HG02610 (cell line): ENCODE measurements at regions not wholly inside any gene's neighbourhood (a gene's known extent, or its start where the extent isn't known, plus 50 kb on each side); places are given as distances from the start of the nearest gene placed in this dataset.
"Not testable (repeated sequence)": the region's sequence is repeated elsewhere in the genome, so short reads cannot be mapped to it uniquely, and the experiment has no call there.

ENCODE experiments used
- ATAC-seq: cut with Tn5 transposase; IDR thresholded peaks from one replicate; pipeline ENCODE4 v1.9.1; 2021; ENCODE audit warnings: mild to moderate bottlenecking, moderate library complexity; ENCODE audit not compliant: unreplicated experiment

DNA sequence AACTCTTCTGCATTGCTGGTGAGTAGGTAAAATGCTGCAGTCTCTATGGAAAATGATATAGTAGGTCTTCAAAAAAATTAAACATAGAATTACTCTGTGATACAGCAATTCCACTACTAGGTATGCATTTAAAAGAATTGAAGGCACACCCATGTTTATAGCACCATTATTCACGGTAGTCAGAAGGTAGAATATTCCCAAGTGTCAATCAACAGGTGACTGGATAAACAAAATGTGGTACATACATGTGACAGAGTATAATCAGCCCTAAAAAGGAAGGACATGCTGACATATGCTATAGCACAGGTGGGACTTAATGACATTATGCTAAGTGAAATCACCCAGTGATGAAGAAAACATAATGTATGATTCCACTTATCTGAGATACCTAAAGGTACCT lies 123.3 kb downstream of the CCER1 start:
- ATAC-seq: no peak

DNA sequence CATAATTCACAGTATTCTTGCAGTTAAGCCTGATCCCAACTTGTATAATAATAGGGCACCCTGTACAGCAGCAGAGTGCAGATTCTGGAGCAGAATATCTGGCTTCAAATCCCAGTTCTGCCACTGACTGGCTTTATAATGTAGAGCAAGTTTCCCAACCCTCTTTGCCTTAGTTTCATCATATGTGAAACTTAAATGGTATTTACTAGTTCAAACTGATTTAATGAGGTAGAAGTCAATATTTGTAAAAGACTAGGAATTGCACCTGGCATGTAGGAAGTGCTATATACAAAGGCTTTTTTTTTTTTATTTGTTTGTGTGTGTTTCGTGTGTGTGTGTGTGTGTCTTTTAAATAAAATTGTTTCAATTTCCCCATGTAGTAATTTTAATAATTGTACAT lies 125.9 kb downstream of the CCER1 start:
- ATAC-seq: no peak

DNA sequence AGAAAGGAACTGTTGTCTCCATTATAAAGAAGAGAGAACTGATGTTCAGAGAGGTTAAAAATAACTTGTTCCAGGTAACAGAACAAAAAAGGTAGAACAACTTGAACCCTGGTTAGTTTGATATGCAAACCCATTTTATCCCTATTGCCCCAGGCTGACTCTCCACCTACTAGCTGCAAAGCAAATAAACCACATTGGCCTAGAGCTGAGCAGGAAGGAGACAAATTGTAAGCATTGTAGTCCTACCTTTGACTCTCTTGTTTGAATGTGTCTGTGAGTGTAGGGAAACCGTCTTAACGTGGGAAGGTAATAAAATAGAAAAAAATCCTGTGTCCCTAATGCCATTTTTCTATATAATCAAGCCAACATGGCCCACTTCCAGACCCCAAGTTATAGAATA lies 126.4 kb downstream of the CCER1 start:
- no peak for ATAC-seq

DNA sequence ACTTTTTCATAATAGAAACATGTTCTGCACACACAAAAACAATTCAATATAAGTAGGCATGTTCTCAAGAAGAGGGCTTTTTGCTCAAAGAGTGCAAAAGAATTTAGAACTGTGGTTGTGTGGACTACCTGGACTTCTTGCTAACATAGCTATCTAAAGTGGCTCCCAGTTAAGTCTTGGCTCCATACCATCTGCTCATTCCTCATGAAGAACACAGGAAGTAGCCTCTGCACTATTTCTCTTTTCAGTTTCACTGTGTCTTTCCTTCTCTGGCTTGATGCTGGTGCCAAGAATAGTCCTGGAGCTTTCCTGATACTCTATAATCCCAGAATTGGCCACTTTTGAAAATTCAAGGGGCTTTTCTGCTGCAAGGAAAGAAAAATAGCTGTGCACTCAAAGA lies 127.4 kb downstream of the CCER1 start:
- no peak for ATAC-seq

DNA sequence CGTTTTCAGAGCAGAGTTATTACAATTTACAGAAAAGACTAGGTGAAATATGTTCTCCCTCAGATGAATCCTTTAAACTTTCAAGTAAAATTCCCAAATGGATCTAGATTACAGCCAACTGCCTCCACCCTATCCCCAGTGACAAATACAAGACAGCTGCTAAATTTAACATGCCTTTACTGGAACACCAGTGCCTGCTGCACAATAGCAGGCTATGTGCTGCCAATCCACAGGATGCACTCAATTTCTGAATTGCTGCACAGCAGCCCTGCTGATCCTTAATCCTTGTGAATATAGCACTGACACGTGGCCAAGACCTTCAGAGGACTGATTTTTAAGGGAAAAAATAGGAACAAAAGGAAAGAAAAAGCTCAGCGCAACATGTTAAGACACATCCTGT lies 128.9 kb downstream of the CCER1 start:
- no peak for ATAC-seq

DNA sequence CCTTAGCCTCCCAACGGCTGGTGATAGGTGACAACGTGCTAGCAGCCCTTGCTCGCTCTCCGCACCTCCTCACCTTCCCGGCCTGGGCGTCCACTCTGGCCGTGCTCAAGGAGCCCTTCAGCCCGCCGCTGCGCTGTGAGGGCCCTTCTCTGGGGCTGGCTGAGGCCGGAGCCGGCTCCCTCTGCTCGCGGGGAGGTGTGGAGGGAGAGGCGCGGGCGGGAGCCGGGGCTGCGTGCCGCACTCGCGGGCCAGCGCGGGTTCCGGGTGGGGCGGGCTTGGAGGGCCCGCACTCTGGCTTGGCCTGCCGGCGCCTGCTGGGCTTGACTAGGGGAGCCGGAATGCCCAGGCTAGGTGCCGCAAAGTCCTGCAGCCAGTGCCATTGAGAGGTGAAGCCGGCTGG lies 131.1 kb downstream of the CCER1 start:
- no peak for ATAC-seq

DNA sequence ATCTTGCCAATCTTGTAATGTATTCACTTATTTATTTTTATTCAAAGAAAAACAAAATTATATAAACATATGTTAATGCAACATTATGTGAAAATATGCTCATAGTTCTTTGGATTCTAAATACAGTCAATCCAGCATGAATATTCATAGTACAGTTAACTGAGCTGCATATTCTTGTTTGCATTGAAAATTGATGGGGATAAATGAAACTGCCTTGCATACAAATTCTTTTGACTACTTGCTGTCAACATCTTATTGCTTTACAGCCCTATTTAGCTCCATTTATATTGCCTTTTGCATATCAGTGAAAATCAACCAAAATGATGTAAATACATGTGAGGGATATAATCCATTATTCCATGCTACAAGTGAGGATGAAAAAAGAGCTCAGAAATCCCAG lies 135.3 kb downstream of the CCER1 start:
- no peak for ATAC-seq

DNA sequence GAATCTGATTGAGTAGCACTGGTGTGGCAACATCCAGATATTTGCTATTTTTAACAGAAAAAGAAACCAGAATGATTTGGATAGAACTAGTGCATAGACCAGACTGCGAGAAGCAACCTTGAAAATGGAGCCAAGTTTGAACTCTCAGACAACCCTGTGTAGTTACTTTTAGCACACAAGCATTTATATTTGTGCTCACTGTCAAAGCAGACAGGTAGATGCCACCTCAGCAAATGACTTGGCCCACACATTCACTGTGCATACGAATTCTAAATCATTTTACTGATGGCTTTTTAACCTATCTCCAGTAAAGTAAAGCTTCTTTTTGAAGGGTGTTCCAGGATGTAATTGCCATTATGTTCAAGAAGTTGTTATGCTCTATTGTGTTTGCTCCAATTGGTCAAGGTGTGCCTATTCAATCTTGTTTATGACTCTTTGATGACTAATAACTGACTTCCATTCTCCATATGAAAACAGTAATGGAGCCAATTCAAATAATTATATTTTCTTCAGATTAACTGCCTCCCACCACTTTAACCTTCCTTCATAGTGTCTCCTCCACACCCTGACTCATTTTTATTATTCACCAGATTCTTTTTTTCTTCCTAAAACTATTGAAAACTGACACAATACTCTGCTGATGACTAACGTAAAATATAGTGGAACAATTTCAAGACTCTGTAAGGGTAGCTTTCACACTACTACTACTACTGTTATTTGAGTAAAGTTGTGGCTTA lies 138.5 kb downstream of the CCER1 start:
- no peak for ATAC-seq

DNA sequence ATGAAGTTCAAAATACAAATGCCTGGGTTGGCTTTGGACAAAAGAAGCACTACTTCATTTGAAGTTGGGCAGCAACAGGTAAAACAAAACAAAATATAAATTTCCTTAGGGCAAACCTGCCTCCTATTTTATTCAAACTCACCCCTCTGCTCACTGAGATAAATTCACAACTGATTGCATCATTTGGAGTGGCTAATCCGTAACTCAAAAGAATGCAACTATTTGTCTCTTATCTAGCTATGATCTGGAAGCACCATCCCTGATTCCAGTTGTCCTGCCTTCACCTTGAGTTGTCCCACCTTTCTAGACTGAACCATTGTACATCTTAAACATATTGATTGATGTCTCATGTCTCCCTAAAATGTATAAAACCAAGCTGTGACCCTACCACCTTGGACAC lies 145.0 kb downstream of the CCER1 start:
- no peak for ATAC-seq

DNA sequence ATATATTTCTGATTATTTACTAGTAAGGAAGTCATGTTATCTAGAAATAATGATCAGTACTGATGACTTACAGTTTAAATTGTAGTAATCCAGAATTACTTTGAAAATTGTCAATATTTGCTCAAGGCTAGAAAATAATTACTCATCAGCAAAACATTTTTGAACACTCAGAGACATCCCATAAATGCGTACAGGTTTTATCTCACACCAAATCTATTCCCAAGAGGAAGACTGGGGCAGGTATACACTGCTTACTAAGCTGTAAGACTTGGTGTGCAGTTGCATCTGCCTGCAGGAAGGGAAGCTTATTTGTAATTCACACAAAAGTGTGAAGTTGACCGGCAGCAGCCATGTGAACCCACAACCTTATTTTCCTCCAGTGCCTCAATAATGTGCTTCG lies 146.4 kb downstream of the CCER1 start:
- ATAC-seq: no peak

DNA sequence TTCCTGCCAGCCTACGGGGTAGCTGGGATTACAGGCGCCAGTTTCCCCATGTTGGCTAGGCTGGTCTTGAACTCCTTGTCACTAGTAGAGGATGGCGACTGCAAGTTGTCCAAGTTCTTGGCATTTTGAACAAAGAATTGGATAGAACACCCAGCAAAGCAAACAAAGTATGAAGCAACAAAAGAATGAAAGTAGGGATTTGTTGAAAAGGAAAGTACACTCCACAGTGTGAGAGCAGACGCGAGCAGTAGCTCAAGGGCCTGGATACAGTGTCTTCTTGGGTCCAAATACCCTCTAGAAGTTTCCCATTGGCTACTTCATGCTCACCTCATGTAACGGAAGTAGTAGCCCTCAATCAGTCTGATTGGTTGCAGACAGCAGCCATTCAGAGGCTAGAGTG lies 152.2 kb downstream of the CCER1 start:
- ATAC-seq: no peak

DNA sequence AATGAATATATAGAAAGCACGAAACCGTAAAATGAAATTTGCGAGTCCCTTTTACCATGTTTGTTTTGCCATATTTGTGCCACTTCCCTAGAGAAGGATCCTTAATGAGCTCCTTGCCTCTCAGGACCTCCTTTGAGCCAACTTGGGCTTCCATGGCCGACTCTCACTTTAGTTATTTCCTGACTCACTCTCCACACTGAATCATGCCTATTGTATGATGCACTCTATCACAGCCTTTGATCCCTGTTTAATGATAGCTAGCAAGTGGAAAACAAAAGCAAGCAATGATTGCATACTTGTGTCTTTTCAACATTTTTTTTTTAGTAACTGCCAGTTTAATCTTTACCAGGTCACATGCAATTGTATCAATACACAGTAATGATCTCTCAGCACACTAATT lies 153.2 kb downstream of the CCER1 start:
- ATAC-seq: no peak

DNA sequence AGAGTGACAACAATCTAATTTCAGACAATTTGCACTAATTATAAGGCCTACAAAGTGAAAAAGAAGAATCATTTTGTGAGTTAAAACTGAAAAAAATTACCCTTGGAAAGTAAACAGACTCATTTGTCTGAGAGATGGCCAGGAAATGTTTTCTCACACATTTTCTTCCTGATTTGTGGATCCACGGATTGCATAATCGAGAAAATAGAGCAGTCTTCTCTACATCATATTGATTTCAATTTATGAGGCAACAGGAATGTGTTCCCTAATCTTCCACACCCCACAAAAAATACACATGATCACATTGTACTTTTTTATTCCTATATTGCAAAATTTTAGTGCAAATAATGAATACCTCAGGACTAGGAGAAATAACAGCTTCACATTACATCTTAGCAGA lies 160.8 kb downstream of the CCER1 start:
- ATAC-seq: no peak

DNA sequence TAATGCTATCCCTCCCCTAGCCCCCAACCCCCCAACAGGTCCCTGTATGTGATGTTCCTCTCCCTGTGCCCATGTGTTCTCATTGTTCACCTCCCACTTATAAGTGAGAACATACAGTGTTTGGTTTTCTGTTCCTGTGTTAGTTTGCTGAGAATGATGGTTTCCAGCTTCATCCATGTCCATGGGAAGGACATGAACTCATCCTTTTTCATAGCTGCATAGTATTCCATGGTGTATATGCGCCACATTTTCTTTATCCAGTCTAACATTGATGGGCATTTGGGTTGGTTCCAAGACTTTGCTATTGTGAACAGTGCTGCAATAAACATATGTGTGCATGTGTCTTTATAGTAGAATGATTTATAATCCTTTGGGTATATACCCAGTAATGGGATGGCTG lies 162.3 kb downstream of the CCER1 start:
- not testable (repeated sequence) for ATAC-seq

DNA sequence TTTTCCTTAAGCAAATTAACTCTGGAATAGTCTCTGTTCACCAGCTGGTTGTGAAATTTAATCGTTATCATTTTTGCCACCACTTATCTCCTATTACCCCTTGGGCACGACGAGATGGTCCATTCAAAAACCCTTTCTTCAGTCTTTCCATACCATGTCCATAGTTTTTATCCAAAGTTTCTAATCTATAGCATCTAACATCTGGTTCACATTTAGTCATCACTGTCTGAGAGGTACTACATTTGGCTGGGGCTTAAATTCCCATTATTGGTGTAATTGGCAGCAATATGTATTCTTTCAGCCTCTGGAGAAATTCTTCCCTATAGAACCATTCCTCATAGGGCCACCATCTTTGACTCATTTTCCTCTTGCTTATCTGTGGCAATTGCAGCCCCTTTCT lies 163.5 kb downstream of the CCER1 start:
- ATAC-seq: no peak

DNA sequence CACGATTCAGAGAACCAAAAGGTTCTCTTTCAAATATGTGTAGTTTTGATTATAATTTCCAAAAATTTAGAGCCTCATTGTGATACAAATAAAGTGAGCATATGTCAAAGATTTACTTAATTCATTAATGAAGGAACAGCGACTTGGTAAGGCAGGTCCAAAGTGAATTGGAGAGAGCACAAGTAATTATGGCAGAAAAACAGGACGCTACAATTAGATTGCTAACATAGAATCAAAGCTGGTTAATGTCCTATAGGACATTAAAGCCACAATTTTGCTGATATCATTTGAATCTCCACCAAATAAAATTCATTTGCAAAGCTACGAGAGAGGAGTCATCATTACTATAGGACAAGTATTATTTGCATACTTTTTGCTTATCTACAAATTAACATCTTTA lies 164.2 kb downstream of the CCER1 start:
- ATAC-seq: no peak

DNA sequence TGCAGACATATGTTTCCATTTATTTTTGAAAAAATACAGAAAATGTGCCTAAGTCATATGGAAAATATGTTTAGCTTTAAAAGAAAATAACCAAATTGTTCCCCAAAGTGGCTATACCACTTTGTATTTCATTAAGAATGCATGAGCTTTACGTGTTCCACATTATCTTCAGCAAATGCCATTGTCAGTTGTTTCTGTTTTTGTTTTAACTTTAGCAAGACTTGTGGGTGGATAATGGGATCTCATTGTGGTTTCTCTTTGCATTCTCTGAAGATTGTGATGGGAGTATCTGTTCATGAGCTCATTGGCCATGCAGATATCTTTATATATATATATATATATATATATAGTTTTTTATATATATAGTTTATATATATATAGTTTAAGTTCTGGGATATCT lies 181.5 kb downstream of the CCER1 start:
- ATAC-seq: no peak

DNA sequence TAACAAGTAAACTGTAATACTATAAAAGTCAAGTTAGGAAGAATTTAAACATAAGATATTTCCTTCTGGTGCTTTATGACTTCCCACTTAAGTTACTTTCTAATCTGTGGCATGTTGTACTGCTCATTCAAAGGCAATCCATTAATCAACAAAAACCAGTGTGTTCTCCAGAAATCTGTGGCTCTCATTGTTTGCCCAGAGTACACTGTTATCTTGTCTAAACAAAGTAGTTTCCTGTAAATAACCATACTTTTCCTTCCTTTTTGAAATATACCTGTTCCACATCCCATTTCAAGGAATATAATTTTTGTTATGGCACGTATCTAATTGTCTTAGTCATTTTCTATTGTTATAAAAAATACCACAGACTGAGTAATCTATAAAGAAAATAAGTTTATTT lies 184.1 kb downstream of the CCER1 start:
- no peak for ATAC-seq

DNA sequence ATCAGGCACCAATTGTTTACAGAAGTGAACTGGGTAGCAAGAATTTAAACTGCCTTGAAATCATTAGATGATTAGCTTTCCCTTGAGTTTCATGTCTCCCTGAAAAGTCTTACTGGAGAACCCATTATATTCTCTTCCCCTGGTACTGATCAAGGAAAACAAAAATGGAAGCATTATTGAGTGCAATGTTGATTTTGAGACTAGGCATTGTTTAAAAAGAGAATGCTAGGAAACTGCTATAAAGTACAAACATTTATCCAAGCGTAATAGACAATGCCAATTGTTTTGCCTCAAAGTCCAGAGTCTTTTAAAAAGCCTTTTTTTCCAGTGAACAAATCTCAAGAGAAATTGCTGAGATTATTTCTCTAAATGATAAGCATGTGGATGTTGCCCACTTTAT lies 197.0 kb downstream of the CCER1 start:
- ATAC-seq: no peak

DNA sequence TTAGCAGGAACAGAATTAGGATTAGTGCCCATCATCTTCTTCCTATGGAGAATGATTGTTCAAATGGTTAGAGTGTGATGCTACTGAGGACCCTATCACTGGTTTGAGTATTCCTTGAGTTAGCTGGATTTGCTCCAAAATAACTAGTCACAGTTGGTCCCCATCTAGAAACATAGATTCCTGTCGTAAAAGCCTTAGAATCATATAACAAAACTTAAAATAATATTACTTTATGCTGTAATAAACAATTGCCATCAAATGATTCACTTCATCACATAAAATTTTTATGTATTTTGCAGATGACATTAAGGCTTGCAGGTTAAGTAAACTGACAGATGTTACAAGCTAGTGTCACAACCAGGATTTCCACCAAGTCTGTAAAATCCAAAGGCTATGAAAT lies 209.8 kb downstream of the CCER1 start:
- no peak for ATAC-seq

DNA sequence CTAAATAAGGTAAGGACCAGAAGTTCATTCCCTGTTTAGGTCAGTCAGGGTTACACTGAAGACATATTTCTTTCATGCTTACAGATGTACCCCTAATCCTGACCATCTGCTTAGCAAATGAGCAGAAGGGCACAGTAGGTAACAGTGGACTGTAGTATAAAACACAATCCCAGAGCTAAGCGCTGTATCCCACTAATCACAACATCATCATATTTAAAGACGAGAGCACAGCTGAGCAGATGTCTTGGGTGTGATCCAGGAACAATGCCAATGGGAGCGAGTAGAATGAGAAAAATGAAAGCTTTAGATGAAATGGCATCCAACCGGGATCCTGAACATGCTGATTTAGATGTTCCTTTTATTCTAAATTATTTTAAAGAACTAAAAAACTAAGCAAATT lies 213.4 kb downstream of the CCER1 start:
- ATAC-seq: no peak

DNA sequence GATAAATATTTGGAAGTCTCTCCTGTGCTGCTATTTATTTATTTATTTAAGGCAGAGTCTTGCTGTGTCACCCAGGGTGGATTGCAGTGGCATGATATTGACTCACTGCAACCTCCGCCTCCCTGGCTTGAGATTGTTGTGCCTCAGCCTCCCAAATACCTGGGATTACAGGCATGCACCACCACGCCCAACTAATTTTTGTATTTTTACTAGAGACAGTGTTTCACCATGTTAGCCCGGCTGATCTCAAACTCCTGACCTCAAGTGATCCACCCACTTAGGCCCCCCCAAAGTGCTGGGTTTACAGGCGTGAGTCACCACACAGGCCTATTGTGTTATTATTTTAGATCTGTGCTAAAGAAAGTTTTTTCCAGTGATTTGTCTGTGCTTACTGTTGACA lies 225.2 kb downstream of the CCER1 start:
- no peak for ATAC-seq

DNA sequence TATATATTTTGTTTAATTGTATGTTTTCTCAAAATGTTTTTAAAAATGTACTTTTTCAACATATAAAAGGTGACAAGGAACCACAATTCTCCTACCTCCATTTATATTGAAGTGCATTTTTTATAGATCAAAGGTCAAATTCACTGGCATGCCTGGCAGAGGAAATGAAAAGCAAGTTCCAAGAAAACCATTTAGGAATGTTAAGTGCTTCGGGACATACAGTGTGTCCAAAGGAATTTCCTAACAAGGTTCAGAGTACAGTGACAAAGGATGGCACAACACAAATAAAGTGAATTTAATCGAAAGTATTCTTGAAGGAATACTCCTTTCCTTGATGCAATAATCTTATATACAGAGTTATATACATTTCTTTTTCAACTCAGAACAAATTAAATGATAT lies 242.3 kb downstream of the CCER1 start:
- ATAC-seq: no peak
